Transverse colon (tissue), 4 donors: ENCODE measurements at regions not wholly inside any gene's neighbourhood (a gene's known extent, or its start where the extent isn't known, plus 50 kb on each side); places are given as distances from the start of the nearest gene placed in this dataset.

Source experiments
- DNase-seq: peaks from one replicate; pipeline ENCODE4 v3.0.0-alpha.2; 2019
- H3K27ac ChIP-seq, 4 donors: fragments of 200-600 bp; sonication (generic); 2 replicates each; pipeline ENCODE4 v1.5.1; 2016 to 2018; ENCODE audit warnings: inconsistent platforms in 4 of 4
- H3K27me3 ChIP-seq: fragments of 200-600 bp; sonication (generic); 2 replicates; pipeline ENCODE4 v1.5.1; 2017; ENCODE audit warnings: inconsistent platforms
- H3K36me3 ChIP-seq, 4 donors: fragments of 200-600 bp; sonication (generic); 2 replicates each; pipeline ENCODE4 v1.5.1; 2017 to 2019; ENCODE audit warnings: inconsistent platforms in 4 of 4
- H3K4me1 ChIP-seq, 4 donors: fragments of 200-600 bp; sonication (generic); 2 replicates each; pipeline ENCODE4 v1.5.1; 2017 to 2020; ENCODE audit warnings: inconsistent platforms in 4 of 4
- H3K4me3 ChIP-seq, 4 donors: fragments of 200-600 bp; sonication (generic); 1 replicate in 1 of 4; 2 replicates in 3 of 4; pipeline versions ENCODE4 v1.5.1 to v1.6.1; 2017 to 2019; ENCODE audit warnings: inconsistent platforms in 4 of 4
- H3K9me3 ChIP-seq, 2 donors: fragments of 200-600 bp; sonication (generic); 2 replicates each; pipeline ENCODE4 v1.5.1; 2017 to 2019; ENCODE audit warnings: inconsistent platforms in 2 of 2
- EP300 ChIP-seq: sonication (generic); formaldehyde crosslinking; IDR thresholded peaks from one replicate; pipeline ENCODE4 v1.6.1; 2017; ENCODE audit warnings: antibody characterized with exemption, low read depth
- POLR2A ChIP-seq: fragments of 450-650 bp; IDR thresholded peaks from one replicate; pipeline ENCODE4 v1.6.1; 2016; ENCODE audit warnings: antibody characterized with exemption, mild to moderate bottlenecking, moderate library complexity
- POLR2AphosphoS5 ChIP-seq, 3 donors: sonication (generic); formaldehyde crosslinking; IDR thresholded peaks; one replicate each; pipeline ENCODE4 v1.6.1; 2016; ENCODE audit warnings: antibody characterized with exemption in 3 of 3
- WGBS, 2 donors: methylation state at CpG; one replicate each; pipeline ENCODE4 v1.1.5; 2018; ENCODE audit warnings: low coverage in 1 of 2; 5-methylcytosine and 5-hydroxymethylcytosine counted together
- in situ Hi-C, 4 donors: fragments of 200-750 bp; cut with MboI; loops; one replicate each; pipeline versions ENCODE4 v1.15.0 to v1.15.1; 2017; ENCODE audit warnings: low sequenced_read_pairs in 3 of 4, low pct_ligation_motif_present in 1 of 4, low pct_unique_long_range_greater_than_20kb in 1 of 4
- intact Hi-C: fragments of 100-400 bp; cut with DNase I; formaldehyde crosslinking; loops from one replicate; pipeline ENCODE4 v1.15.1; 2023; ENCODE audit warnings: low total_unique reads
- TF ChIP-seq, protein P1 (sequence below), 5 experiments: fragments of 200-600 bp in 3 of 5; fragments of 450-650 bp in 2 of 5; sonication (generic) in 3 of 5; IDR thresholded peaks; 1 replicate in 2 of 5; 2 replicates in 3 of 5; pipeline ENCODE4 v1.5.1; 2016 to 2017; ENCODE audit warnings: antibody characterized with exemption in 5 of 5, inconsistent platforms in 3 of 5, mild to moderate bottlenecking in 2 of 5, moderate library complexity in 1 of 5

DNA sequence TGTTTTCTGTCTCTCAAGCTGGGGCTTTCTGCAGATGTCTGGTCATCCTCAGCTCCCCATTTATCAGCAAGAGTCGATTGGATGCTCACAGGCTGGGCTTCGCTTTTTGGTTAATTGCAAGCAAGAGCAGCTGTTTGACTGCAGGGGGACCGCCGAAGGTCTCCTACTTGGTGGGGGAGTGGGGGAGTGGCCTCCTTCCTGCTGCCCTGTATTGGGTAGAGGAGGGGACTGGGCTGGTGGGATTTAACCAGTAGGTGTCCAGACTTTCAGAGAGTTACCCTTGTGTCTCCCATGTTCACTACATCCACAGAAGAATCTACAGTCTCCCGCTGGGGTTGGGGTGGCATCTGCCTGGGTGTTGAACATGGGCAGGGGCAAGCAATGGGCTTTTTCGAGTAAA, 78.7 kb downstream of the PLXNA1 start:
- 25 to 60% methylated on average over 1 to 6 of the region's 6 CpGs for WGBS, 2 donors
- Histone ChIP-seq H3K4me3 (no peak overlapping the region), H3K36me3 (no peaks in the 10 kb centered on the region), H3K4me1 (no peaks in the 10 kb centered on the region), H3K9me3 (peaks cover 0 to 5% of the 10 kb centered on the region in 2 donors), H3K27ac (no peak overlapping the region), H3K27me3 (peaks cover 8% of the 10 kb centered on the region)
- in situ Hi-C loops = no loop called here
- no peak for DNase-seq
- TF ChIP-seq, protein P1, sequence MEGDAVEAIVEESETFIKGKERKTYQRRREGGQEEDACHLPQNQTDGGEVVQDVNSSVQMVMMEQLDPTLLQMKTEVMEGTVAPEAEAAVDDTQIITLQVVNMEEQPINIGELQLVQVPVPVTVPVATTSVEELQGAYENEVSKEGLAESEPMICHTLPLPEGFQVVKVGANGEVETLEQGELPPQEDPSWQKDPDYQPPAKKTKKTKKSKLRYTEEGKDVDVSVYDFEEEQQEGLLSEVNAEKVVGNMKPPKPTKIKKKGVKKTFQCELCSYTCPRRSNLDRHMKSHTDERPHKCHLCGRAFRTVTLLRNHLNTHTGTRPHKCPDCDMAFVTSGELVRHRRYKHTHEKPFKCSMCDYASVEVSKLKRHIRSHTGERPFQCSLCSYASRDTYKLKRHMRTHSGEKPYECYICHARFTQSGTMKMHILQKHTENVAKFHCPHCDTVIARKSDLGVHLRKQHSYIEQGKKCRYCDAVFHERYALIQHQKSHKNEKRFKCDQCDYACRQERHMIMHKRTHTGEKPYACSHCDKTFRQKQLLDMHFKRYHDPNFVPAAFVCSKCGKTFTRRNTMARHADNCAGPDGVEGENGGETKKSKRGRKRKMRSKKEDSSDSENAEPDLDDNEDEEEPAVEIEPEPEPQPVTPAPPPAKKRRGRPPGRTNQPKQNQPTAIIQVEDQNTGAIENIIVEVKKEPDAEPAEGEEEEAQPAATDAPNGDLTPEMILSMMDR (IDR thresholded peaks at IDR 0.05) = no peak
- TF ChIP-seq POLR2A (no peak), EP300 (no peak), POLR2AphosphoS5 (IDR thresholded peaks at IDR 0.05) (no peak)
- intact Hi-C loops = no loop called here

DNA sequence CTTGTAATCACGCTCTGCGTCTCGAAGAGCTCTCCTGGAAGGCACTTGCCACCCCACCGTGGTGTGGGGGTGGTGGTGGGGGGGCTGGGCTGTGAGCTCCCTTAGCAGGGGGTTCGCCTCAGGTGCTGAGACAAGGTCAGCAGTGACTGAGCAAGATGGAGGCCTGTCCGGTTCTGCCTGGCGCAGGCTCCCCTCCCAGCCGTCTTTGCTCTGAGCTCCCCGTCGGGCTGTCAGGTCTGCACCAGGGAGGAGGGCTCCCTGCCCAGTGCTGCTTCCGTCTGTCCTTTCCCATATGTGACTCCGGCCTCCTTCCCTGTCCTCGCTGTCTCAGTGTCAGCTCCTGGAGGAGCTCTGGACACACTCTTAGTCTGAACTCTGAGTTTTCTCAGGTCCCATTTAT, 80.0 kb downstream of the PLXNA1 start:
- in situ Hi-C loops (no loop called here), intact Hi-C loops (no loop called here)
- Histone ChIP-seq H3K4me3 (no peak overlapping the region), H3K36me3 (no peaks in the 10 kb centered on the region), H3K27ac (no peak overlapping the region), H3K27me3 (peaks cover 8% of the 10 kb centered on the region), H3K9me3 (no peaks in the 10 kb centered on the region), H3K4me1 (no peaks in the 10 kb centered on the region)
- TF ChIP-seq, protein P1 (IDR thresholded peaks at IDR 0.05) = no peak
- TF ChIP-seq POLR2A = no peak
- no peak for TF ChIP-seq POLR2AphosphoS5 (IDR thresholded peaks at IDR 0.05)
- no peak for TF ChIP-seq EP300
- 60 to 83% methylated on average over 1 to 13 of the region's 13 CpGs for WGBS, 2 donors
- DNase-seq = no peak

GRCh38 chr3:127063916-127064315, 81.0 kb downstream of the PLXNA1 start:
- no peak for DNase-seq
- Histone ChIP-seq H3K36me3 (no peaks in the 10 kb centered on the region), H3K9me3 (no peaks in the 10 kb centered on the region), H3K4me3 (no peak overlapping the region), H3K4me1 (no peaks in the 10 kb centered on the region), H3K27ac (no peak overlapping the region), H3K27me3 (peaks cover 10% of the 10 kb centered on the region)
- TF ChIP-seq POLR2A = no peak
- in situ Hi-C loops (no loop called here), intact Hi-C loops (no loop called here)
- WGBS, 2 donors = 89 to 96% methylated on average over 4 of the region's 4 CpGs

DNA sequence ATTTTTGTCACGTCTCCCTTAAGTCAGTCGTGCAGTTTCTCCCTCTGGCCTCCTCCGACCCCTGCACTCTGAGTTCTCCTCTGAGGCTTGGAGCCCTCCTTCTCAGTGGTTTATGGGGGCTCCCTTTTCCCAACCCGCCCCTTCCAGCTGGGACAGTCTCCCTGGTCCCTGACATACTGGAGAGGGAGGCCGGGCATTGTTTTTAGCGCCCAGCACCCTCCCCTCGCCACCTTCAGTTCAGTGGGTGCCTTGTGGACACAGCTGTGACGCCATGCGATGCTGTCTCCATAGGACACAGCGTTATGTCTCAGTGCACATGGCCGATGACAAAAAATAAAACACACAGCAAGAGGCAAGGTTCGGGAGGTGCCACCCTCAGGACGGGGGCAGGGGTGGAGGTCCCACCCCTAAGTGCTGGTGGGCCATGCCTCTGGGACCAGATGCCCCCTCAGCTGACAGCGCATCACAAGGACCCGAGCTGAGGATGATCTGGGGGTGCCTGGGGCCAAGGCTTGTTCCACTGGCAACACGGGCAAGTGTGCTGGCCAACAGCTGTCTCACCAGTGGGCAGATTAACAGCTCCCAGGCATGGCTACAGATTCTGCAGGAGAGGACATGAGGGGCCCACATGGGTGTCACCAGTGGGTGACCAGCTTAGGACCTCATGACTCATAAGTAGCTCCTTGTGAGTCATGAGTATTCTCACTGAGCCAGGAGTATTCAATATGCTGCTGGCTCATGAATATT, 81.6 kb downstream of the PLXNA1 start:
- in situ Hi-C loops = no loop called here
- DNase-seq = no peak

More for the DNA sequence above, 81.6 kb downstream of the PLXNA1 start:
- intact Hi-C loops = no loop called here
- Histone ChIP-seq H3K9me3 (no peaks in the 10 kb centered on the region), H3K4me3 (no peak overlapping the region), H3K27me3 (peaks cover 12% of the 10 kb centered on the region), H3K4me1 (no peaks in the 10 kb centered on the region), H3K36me3 (no peaks in the 10 kb centered on the region), H3K27ac (no peak overlapping the region)
- 80 to 84% methylated on average over 1 to 16 of the region's 16 CpGs for WGBS, 2 donors
- TF ChIP-seq POLR2A = no peak
- TF ChIP-seq POLR2AphosphoS5 (IDR thresholded peaks at IDR 0.05) = no peak
- no peak for TF ChIP-seq EP300
- TF ChIP-seq, protein P1 (IDR thresholded peaks at IDR 0.05) = no peak
